Suprapubic skin (tissue), 4 donors: ENCODE measurements at regions not wholly inside any gene's neighbourhood (a gene's known extent, or its start where the extent isn't known, plus 50 kb on each side); places are given as distances from the start of the nearest gene placed in this dataset.

Experiments used
- DNase-seq, 2 donors: peaks; one replicate each; pipeline ENCODE4 v3.0.0-alpha.2; 2019; ENCODE audit warnings: low spot score in 2 of 2
- H3K27ac ChIP-seq: fragments of 200-600 bp; sonication (generic); one replicate; pipeline ENCODE4 v1.5.1; 2019
- H3K27me3 ChIP-seq: fragments of 200-600 bp; sonication (generic); one replicate; pipeline ENCODE4 v1.5.1; 2019
- H3K36me3 ChIP-seq: fragments of 200-600 bp; sonication (generic); one replicate; pipeline ENCODE4 v1.5.1; 2019
- H3K4me1 ChIP-seq: fragments of 200-600 bp; sonication (generic); one replicate; pipeline ENCODE4 v1.5.1; 2019
- H3K4me3 ChIP-seq: fragments of 200-600 bp; sonication (generic); one replicate; pipeline ENCODE4 v1.5.1; 2019; ENCODE audit warnings: mild to moderate bottlenecking
- H3K9me3 ChIP-seq: fragments of 200-600 bp; sonication (generic); one replicate; pipeline ENCODE4 v1.5.1; 2019
- EP300 ChIP-seq: sonication (generic); formaldehyde crosslinking; IDR thresholded peaks from one replicate; pipeline ENCODE4 v1.6.1; 2017; ENCODE audit warnings: antibody characterized with exemption
- POLR2A ChIP-seq, 2 donors: fragments of 450-650 bp; IDR thresholded peaks; one replicate each; pipeline ENCODE4 v1.6.1; 2017; ENCODE audit warnings: antibody characterized with exemption in 2 of 2, mild to moderate bottlenecking in 2 of 2, moderate library complexity in 2 of 2
- POLR2AphosphoS5 ChIP-seq, 3 donors: sonication (generic); formaldehyde crosslinking; IDR thresholded peaks; one replicate each; pipeline ENCODE4 v1.6.1; 2017; ENCODE audit warnings: antibody characterized with exemption in 3 of 3
- WGBS: methylation state at CpG from one replicate; pipeline ENCODE4 v1.1.5; 2018; 5-methylcytosine and 5-hydroxymethylcytosine counted together
- TF ChIP-seq, protein P1 (sequence below), 2 donors: fragments of 200-600 bp in 1 of 2; fragments of 450-650 bp in 1 of 2; sonication (generic) in 1 of 2; IDR thresholded peaks; one replicate each; pipeline ENCODE4 v1.5.1; 2016 to 2019; ENCODE audit warnings: antibody characterized with exemption in 2 of 2, mild to moderate bottlenecking in 1 of 2, moderate library complexity in 1 of 2

DNA sequence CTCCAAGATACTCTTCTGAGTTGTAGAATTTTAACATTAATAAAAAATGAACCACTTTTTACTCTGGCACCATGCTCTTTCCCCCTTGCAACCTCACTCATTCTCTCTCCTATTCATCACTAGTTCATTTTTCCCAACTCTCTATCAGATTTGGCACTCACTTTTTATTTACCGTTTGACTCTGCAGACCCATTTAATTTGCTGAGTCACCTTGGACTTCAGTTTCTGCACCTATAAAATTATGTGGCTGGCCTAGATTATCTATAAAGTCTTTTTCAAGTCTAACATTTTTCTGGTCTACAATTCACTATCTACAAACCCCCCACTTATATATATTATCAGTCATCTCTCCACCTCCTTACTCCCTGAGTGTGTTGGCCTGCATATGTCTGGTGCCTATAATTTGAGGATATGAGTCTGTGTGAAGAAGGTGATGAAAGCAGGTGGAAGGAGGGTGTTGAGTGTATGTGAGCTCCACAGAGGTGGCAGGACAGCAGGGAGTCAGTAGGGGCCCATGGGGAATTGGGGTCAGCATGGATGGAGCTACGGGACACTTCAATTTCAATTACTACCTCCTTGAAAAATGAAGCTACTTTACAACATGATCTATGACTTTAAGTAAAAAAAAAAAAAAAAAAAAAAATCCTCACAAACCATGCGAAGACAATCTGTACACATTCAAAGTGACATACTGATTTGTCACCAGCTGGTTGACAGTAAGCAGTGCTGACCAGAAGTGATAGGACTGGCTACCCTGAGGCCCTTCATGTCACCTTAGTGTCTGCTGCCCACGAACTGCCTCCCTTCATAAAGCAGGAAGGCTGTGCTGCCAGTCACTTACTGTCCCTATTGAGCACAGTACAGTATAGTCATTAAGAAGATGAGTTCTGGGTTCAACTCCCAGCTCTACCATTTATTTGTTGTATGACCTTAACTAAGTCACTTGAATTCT lies 334.2 kb upstream of the IL12A start:
- no peak for DNase-seq
- Histone ChIP-seq H3K36me3 (no peaks in the 10 kb centered on the region), H3K4me1 (no peaks in the 10 kb centered on the region), H3K4me3 (no peak overlapping the region), H3K27me3 (no peaks in the 10 kb centered on the region), H3K27ac (no peak overlapping the region), H3K9me3 (no peaks in the 10 kb centered on the region)
- WGBS = 67% methylated on average over 4 of the region's 4 CpGs
- no peak for TF ChIP-seq POLR2A (IDR thresholded peaks at IDR 0.05)
- TF ChIP-seq EP300 = no peak
- TF ChIP-seq, protein P1, sequence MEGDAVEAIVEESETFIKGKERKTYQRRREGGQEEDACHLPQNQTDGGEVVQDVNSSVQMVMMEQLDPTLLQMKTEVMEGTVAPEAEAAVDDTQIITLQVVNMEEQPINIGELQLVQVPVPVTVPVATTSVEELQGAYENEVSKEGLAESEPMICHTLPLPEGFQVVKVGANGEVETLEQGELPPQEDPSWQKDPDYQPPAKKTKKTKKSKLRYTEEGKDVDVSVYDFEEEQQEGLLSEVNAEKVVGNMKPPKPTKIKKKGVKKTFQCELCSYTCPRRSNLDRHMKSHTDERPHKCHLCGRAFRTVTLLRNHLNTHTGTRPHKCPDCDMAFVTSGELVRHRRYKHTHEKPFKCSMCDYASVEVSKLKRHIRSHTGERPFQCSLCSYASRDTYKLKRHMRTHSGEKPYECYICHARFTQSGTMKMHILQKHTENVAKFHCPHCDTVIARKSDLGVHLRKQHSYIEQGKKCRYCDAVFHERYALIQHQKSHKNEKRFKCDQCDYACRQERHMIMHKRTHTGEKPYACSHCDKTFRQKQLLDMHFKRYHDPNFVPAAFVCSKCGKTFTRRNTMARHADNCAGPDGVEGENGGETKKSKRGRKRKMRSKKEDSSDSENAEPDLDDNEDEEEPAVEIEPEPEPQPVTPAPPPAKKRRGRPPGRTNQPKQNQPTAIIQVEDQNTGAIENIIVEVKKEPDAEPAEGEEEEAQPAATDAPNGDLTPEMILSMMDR (IDR thresholded peaks at IDR 0.05) = no peak
- TF ChIP-seq POLR2AphosphoS5 (IDR thresholded peaks at IDR 0.05) = no peak

DNA sequence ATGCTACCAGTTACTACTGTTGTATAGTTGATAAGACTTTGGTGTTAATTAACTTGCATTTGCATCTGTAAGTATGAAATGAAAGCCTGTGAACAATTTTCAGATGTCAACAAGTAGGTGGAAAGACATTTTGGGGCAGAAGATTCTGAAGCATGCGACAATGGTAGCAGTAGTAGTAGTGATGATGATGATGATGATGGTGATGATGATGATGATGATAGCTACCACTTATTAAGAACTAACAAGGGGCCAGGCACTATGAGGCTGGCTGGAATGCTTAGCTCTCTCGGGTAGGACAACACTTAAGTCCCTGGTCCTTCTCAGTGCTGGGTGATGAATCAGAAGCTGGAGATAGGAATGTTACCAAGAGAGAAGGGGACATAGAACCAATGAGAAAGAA lies 333.4 kb upstream of the IL12A start:
- Histone ChIP-seq H3K9me3 (no peaks in the 10 kb centered on the region), H3K27me3 (no peaks in the 10 kb centered on the region), H3K4me1 (no peaks in the 10 kb centered on the region), H3K4me3 (no peak overlapping the region), H3K36me3 (no peaks in the 10 kb centered on the region), H3K27ac (no peak overlapping the region)
- DNase-seq = no peak
- no peak for TF ChIP-seq EP300
- TF ChIP-seq POLR2A (IDR thresholded peaks at IDR 0.05) = no peak
- no peak for TF ChIP-seq POLR2AphosphoS5 (IDR thresholded peaks at IDR 0.05)
- TF ChIP-seq, protein P1 (IDR thresholded peaks at IDR 0.05) = no peak
- WGBS = 97% methylated on average over 2 of the region's 2 CpGs

DNA sequence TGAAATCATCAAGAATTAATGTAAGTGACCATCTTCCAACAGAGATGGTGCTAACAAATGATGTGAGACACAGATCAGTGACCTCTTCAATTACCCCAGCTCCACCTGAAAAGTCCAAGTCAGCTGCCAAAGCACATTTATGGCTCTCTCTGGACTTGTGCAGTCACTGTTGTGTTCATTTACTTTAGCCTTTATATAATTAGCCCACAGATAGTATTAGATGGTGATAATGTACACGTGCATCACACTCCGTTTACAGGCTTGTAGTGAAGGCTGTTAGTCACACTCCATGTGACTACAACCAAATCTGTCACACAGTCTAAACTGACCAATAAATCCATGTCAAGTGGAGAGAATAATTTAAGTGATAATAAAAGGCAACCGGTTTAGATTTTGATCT lies 331.5 kb upstream of the IL12A start:
- H3K4me3 ChIP-seq = no peak overlapping the region
- no peaks in the 10 kb centered on the region for H3K27me3 ChIP-seq
- no peak for DNase-seq
- no peaks in the 10 kb centered on the region for H3K36me3 ChIP-seq
- H3K4me1 ChIP-seq = no peaks in the 10 kb centered on the region
- no peak for TF ChIP-seq POLR2A (IDR thresholded peaks at IDR 0.05)
- TF ChIP-seq, protein P1 (IDR thresholded peaks at IDR 0.05) = no peak
- no peak for TF ChIP-seq EP300
- TF ChIP-seq POLR2AphosphoS5 (IDR thresholded peaks at IDR 0.05) = no peak
- H3K9me3 ChIP-seq = no peaks in the 10 kb centered on the region
- 61% methylated on average over 3 of the region's 3 CpGs for WGBS
- H3K27ac ChIP-seq = no peak overlapping the region

DNA sequence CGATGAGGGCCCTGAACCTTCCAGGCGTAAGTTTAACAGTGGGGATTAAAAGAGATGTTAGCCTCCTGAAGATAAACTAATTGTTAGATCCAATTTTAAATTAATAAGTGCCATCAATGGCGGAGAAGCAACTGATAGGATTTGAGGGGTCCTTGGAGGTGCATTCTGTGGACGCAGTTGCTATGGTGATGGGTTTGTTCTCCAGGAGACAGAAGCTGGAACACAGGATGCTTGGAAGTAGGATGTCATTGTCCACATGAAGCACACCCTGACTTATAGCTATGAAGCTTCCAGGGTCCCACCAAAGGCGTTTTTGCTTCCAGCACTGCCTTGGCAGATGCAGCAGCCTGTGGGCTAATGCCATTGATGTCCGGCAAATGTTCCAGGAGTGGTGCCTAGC lies 331.0 kb upstream of the IL12A start:
- no peak for DNase-seq
- Histone ChIP-seq H3K4me1 (no peaks in the 10 kb centered on the region), H3K27me3 (no peaks in the 10 kb centered on the region), H3K4me3 (no peak overlapping the region), H3K9me3 (no peaks in the 10 kb centered on the region), H3K27ac (no peak overlapping the region), H3K36me3 (no peaks in the 10 kb centered on the region)
- WGBS = 86% methylated on average over 6 of the region's 6 CpGs
- TF ChIP-seq, protein P1 (IDR thresholded peaks at IDR 0.05) = no peak
- TF ChIP-seq POLR2A (IDR thresholded peaks at IDR 0.05) (no peak), POLR2AphosphoS5 (IDR thresholded peaks at IDR 0.05) (no peak), EP300 (no peak)

DNA sequence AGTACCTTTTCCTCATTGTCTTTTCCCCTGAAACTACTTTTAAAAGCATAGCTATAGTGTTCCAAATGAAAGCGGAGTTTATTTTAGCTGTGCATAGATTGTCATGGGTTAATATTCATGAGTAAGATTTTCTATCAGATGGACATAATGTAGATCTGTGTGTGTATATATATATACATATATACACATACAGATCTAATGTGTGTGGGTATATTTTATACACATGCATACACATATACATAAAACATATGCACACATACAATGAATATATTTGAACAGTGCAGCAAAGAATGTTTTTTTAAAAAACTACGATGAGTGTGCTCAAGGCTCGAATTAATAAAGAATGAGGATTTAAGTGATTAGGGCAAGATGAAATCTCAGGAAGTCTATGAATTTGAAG lies 328.3 kb upstream of the IL12A start:
- TF ChIP-seq, protein P1 (IDR thresholded peaks at IDR 0.05) = no peak
- TF ChIP-seq POLR2A (IDR thresholded peaks at IDR 0.05) (no peak), POLR2AphosphoS5 (IDR thresholded peaks at IDR 0.05) (no peak), EP300 (no peak)
- Histone ChIP-seq H3K36me3 (no peaks in the 10 kb centered on the region), H3K27ac (no peak overlapping the region), H3K4me1 (no peaks in the 10 kb centered on the region), H3K9me3 (no peaks in the 10 kb centered on the region), H3K4me3 (no peak overlapping the region), H3K27me3 (no peaks in the 10 kb centered on the region)
- DNase-seq = no peak
- 78% methylated on average over 3 of the region's 3 CpGs for WGBS
